Upper lobe of left lung (tissue), 6 donors: ENCODE measurements at regions not wholly inside any gene's neighbourhood (a gene's known extent, or its start where the extent isn't known, plus 50 kb on each side); places are given as distances from the start of the nearest gene placed in this dataset.

Experiments used
- ATAC-seq, 2 donors: fragments of 200-7000 bp; cut with Tn5 transposase; one replicate each; pipeline ENCODE4 v1.9.1; 2022; ENCODE audit warnings: mild to moderate bottlenecking in 2 of 2, moderate library complexity in 2 of 2; ENCODE audit not compliant: low FRiP score in 2 of 2
- DNase-seq, 2 donors: peaks; one replicate each; pipeline ENCODE4 v3.0.0-alpha.2; 2019 to 2020
- H3K27ac ChIP-seq, 4 donors: fragments of 200-600 bp; sonication (generic); one replicate each; pipeline ENCODE4 v1.5.1; 2016 to 2019
- H3K27me3 ChIP-seq, 4 donors: fragments of 200-600 bp; sonication (generic); one replicate each; pipeline ENCODE4 v1.5.1; 2017 to 2019
- H3K36me3 ChIP-seq, 4 donors: fragments of 200-600 bp; sonication (generic); one replicate each; pipeline ENCODE4 v1.5.1; 2016 to 2019
- H3K4me1 ChIP-seq, 4 donors: fragments of 200-600 bp; sonication (generic); one replicate each; pipeline ENCODE4 v1.5.1; 2018 to 2019
- H3K4me3 ChIP-seq, 4 donors: fragments of 200-600 bp; sonication (generic); one replicate each; pipeline ENCODE4 v1.5.1; 2017 to 2019; ENCODE audit warnings: mild to moderate bottlenecking in 2 of 4, moderate library complexity in 1 of 4
- H3K9me3 ChIP-seq, 4 donors: fragments of 200-600 bp; sonication (generic); one replicate each; pipeline ENCODE4 v1.5.1; 2018 to 2019
- EP300 ChIP-seq, 4 donors: sonication (generic); formaldehyde crosslinking; IDR thresholded peaks; one replicate each; pipeline ENCODE4 v1.5.1; 2017; ENCODE audit warnings: antibody characterized with exemption in 4 of 4, control low read depth in 2 of 4
- POLR2A ChIP-seq, 4 donors: fragments of 450-650 bp; IDR thresholded peaks; one replicate each; pipeline ENCODE4 v1.5.1; 2016 to 2017; ENCODE audit warnings: antibody characterized with exemption in 4 of 4, mild to moderate bottlenecking in 2 of 4
- POLR2AphosphoS5 ChIP-seq, 2 donors: sonication (generic); formaldehyde crosslinking; IDR thresholded peaks; one replicate each; pipeline ENCODE4 v1.5.1; 2017; ENCODE audit warnings: antibody characterized with exemption in 2 of 2
- WGBS, 2 donors: methylation state at CpG; one replicate each; pipeline ENCODE4 v1.1.5; 2017 to 2018; 5-methylcytosine and 5-hydroxymethylcytosine counted together
- TF ChIP-seq, protein P1 (sequence below), 6 experiments: fragments of 450-650 bp in 4 of 6; fragments of 200-600 bp in 2 of 6; sonication (generic) in 2 of 6; IDR thresholded peaks; one replicate each; pipeline ENCODE4 v1.5.1; 2016 to 2019; ENCODE audit warnings: antibody characterized with exemption in 6 of 6
- donor health status: DM: no; HTN: no; CAD: no; lungs with moderate emphysema.
- donor health status: DM: no; HTN: yes; CAD: no; lungs with severe emphysema.

DNA sequence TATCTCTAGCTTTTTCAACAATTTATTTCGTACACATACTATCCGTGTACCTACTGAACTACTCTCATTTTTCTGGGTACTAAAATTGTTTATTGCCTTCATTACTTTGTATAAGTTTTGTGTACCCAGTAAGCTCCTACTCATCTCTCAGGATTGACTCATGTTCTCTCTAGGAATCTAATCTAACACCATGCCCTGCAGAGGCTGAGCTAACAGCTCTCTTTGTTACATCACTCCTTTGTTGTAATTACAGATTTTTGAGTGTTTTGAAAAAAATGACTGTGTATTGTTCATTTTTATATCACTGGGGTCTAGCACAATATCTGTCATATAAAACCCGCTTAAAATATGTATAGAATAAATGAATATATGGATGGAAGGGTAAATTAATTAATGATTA is 167.1 kb downstream of the ATP6V1G3 start:
- no peak for DNase-seq
- H3K36me3 ChIP-seq: no peaks in the 10 kb centered on the region
- WGBS, 2 donors: 57 to 95% methylated on average over 3 of the region's 3 CpGs
- no peak for TF ChIP-seq POLR2A (IDR thresholded peaks at IDR 0.05)
- TF ChIP-seq POLR2AphosphoS5 (IDR thresholded peaks at IDR 0.05): no peak
- TF ChIP-seq, protein P1, sequence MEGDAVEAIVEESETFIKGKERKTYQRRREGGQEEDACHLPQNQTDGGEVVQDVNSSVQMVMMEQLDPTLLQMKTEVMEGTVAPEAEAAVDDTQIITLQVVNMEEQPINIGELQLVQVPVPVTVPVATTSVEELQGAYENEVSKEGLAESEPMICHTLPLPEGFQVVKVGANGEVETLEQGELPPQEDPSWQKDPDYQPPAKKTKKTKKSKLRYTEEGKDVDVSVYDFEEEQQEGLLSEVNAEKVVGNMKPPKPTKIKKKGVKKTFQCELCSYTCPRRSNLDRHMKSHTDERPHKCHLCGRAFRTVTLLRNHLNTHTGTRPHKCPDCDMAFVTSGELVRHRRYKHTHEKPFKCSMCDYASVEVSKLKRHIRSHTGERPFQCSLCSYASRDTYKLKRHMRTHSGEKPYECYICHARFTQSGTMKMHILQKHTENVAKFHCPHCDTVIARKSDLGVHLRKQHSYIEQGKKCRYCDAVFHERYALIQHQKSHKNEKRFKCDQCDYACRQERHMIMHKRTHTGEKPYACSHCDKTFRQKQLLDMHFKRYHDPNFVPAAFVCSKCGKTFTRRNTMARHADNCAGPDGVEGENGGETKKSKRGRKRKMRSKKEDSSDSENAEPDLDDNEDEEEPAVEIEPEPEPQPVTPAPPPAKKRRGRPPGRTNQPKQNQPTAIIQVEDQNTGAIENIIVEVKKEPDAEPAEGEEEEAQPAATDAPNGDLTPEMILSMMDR (IDR thresholded peaks at IDR 0.05): no peak
- TF ChIP-seq EP300 (IDR thresholded peaks at IDR 0.05): no peak
- H3K4me1 ChIP-seq: no peaks in the 10 kb centered on the region
- H3K27ac ChIP-seq: no peak overlapping the region
- peaks cover 0 to 7% (median 0%) of the 10 kb centered on the region in 4 donors for H3K9me3 ChIP-seq
- ATAC-seq: no peak
- no peak overlapping the region for H3K4me3 ChIP-seq
- no peaks in the 10 kb centered on the region for H3K27me3 ChIP-seq
